ENCODE measurements at regions not wholly inside any gene's neighbourhood (a gene's known extent, or its start where the extent isn't known, plus 50 kb on each side); places are given as distances from the start of the nearest gene placed in this dataset.

DNA sequence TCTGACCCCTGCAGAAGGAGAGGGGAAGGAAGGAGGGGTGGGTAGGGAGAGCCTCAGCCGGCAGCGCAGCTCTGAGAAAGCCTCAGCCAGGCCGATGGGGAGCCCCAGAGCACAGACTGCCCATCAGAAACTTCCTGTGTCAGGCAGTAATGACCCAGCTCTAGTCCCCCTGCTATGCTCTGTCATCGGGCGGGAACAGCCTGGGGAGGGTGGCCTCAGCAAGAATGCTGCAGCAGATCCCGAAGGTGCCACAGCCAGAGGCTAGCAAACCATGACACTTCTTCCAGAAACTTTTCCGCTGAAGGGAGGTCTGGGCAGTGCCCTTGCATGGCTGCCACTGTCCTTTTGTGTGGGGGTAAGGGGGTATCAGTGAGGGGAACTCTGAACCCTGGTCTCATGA is 279.0 kb downstream of the BCOR start:
- TF ChIP-seq, protein P1, sequence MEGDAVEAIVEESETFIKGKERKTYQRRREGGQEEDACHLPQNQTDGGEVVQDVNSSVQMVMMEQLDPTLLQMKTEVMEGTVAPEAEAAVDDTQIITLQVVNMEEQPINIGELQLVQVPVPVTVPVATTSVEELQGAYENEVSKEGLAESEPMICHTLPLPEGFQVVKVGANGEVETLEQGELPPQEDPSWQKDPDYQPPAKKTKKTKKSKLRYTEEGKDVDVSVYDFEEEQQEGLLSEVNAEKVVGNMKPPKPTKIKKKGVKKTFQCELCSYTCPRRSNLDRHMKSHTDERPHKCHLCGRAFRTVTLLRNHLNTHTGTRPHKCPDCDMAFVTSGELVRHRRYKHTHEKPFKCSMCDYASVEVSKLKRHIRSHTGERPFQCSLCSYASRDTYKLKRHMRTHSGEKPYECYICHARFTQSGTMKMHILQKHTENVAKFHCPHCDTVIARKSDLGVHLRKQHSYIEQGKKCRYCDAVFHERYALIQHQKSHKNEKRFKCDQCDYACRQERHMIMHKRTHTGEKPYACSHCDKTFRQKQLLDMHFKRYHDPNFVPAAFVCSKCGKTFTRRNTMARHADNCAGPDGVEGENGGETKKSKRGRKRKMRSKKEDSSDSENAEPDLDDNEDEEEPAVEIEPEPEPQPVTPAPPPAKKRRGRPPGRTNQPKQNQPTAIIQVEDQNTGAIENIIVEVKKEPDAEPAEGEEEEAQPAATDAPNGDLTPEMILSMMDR (IDR thresholded peaks at IDR 0.05; ENCODE audit: poor library complexity, severe bottlenecking): no peak
- TF ChIP-seq EP300 (conservative IDR thresholded peaks at IDR 0.05; ENCODE audit: poor library complexity, severe bottlenecking): no peak
